SU-DHL-6 (cell line): ENCODE measurements at regions not wholly inside any gene's neighbourhood (a gene's known extent, or its start where the extent isn't known, plus 50 kb on each side); places are given as distances from the start of the nearest gene placed in this dataset.

Experiments
- H2AFZ ChIP-seq: fragments of 200-600 bp; sonication (generic); 2 replicates; pipeline ENCODE4 v1.6.1; 2014; ENCODE audit warnings: low read depth, mild to moderate bottlenecking, moderate library complexity, mixed read lengths, antibody characterized with exemption, low read length; ENCODE audit not compliant: severe bottlenecking
- H3F3A ChIP-seq: fragments of 200-600 bp; shearing (Covaris generic); 2 replicates; pipeline ENCODE4 v1.6.0; 2016; ENCODE audit warnings: antibody characterized with exemption, mild to moderate bottlenecking; ENCODE audit not compliant: insufficient read depth
- H3K27ac ChIP-seq: fragments of 200-600 bp; sonication (generic); 2 replicates; pipeline ENCODE4 v1.5.1; 2016; ENCODE audit warnings: low read depth, mild to moderate bottlenecking, low read length, moderate library complexity, mixed read lengths
- H3K27me3 ChIP-seq: fragments of 200-600 bp; sonication (generic), shearing (Covaris generic); 2 replicates; pipeline ENCODE4 v1.6.0; 2014; ENCODE audit warnings: mild to moderate bottlenecking, low read length
- H3K36me3 ChIP-seq: fragments of 200-600 bp; sonication (generic); 2 replicates; pipeline ENCODE4 v1.6.1; 2014; ENCODE audit warnings: mild to moderate bottlenecking, low read length, mixed read lengths
- H3K4me2 ChIP-seq: fragments of 300-600, 200-600 bp; shearing (Covaris generic), sonication (generic); 2 replicates; pipeline ENCODE4 v1.6.0; 2014; ENCODE audit warnings: low read length, low read depth, mild to moderate bottlenecking; ENCODE audit not compliant: poor library complexity, severe bottlenecking
- H3K4me3 ChIP-seq: fragments of 200-600 bp; sonication (generic); 2 replicates; pipeline ENCODE4 v1.5.1; 2014; ENCODE audit warnings: antibody characterized with exemption, low read length, mild to moderate bottlenecking, mixed read lengths; ENCODE audit not compliant: insufficient read depth, poor library complexity, severe bottlenecking
- H3K79me2 ChIP-seq: fragments of 200-600 bp; sonication (generic); 2 replicates; pipeline ENCODE4 v1.6.1; 2014; ENCODE audit warnings: mild to moderate bottlenecking, low read length, moderate library complexity; ENCODE audit not compliant: insufficient read depth
- H3K9ac ChIP-seq: fragments of 200-600 bp; sonication (generic); 2 replicates; pipeline ENCODE4 v1.7.0; 2014; ENCODE audit warnings: mild to moderate bottlenecking, low read length
- H3K9me2 ChIP-seq: fragments of 200-600 bp; sonication (generic); replicated peaks from 2 replicates; pipeline ENCODE4 v1.6.1; 2014; ENCODE audit warnings: low read length; ENCODE audit not compliant: insufficient read depth
- H3K9me3 ChIP-seq: fragments of 200-600 bp; sonication (generic); 2 replicates; pipeline ENCODE4 v1.6.1; 2014; ENCODE audit warnings: low read length, mixed read lengths; ENCODE audit not compliant: insufficient read depth
- H4K20me1 ChIP-seq: fragments of 200-600 bp; sonication (generic); 2 replicates; pipeline ENCODE4 v1.6.1; 2014; ENCODE audit warnings: low read depth, mild to moderate bottlenecking, antibody characterized with exemption, low read length, moderate library complexity, mixed read lengths
- EZH2phosphoT487 ChIP-seq: fragments of 200-600 bp; sonication (generic), shearing (Covaris generic); conservative IDR thresholded peaks from 2 replicates; pipeline ENCODE4 v1.6.1; 2018; ENCODE audit warnings: mild to moderate bottlenecking, antibody characterized with exemption, low read length, moderate library complexity, mixed read lengths
- TF ChIP-seq, protein P1 (sequence below): fragments of 200-600 bp; sonication (generic); IDR thresholded peaks from one replicate; pipeline ENCODE4 v1.5.1; 2017; ENCODE audit warnings: antibody characterized with exemption, mild to moderate bottlenecking, low read length, moderate library complexity; ENCODE audit not compliant: insufficient read depth, poor library complexity, severe bottlenecking

DNA sequence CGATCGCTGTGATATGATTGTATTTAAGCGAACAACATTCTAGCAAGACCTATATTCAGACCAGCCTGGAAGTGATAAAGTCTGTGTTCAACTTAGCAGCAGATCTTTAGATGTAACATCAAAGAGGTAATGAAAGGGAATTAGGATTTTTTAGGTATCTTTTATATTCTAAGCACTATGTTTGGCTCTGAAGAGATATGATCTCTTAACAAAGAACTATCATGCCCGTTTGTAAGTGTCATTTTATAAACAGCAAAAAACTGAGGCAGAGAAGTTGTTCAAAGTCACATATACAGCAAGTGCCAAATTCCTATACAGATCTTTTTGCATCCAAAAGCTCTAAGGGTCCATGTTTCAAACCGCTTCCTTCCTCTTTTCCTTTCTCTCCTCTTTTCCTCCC is 53.0 kb upstream of the TIAM1 start:
- no peak overlapping the region for H3K4me3 ChIP-seq
- TF ChIP-seq, protein P1, sequence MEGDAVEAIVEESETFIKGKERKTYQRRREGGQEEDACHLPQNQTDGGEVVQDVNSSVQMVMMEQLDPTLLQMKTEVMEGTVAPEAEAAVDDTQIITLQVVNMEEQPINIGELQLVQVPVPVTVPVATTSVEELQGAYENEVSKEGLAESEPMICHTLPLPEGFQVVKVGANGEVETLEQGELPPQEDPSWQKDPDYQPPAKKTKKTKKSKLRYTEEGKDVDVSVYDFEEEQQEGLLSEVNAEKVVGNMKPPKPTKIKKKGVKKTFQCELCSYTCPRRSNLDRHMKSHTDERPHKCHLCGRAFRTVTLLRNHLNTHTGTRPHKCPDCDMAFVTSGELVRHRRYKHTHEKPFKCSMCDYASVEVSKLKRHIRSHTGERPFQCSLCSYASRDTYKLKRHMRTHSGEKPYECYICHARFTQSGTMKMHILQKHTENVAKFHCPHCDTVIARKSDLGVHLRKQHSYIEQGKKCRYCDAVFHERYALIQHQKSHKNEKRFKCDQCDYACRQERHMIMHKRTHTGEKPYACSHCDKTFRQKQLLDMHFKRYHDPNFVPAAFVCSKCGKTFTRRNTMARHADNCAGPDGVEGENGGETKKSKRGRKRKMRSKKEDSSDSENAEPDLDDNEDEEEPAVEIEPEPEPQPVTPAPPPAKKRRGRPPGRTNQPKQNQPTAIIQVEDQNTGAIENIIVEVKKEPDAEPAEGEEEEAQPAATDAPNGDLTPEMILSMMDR = no peak
- TF ChIP-seq EZH2phosphoT487 = no peak
- H3K9me2 ChIP-seq = no peaks in the 10 kb centered on the region
- H3K79me2 ChIP-seq = peaks cover 8% of the 10 kb centered on the region; the same call in 1 of the 2 replicates
- no peaks in the 10 kb centered on the region for H3F3A ChIP-seq
- no peaks in the 10 kb centered on the region for H3K27me3 ChIP-seq
- H3K9me3 ChIP-seq = no peaks in the 10 kb centered on the region
- H3K9ac ChIP-seq = no peak overlapping the region
- no peaks in the 10 kb centered on the region for H4K20me1 ChIP-seq
- no peak overlapping the region for H3K4me2 ChIP-seq
- H3K36me3 ChIP-seq = no peaks in the 10 kb centered on the region
- H2AFZ ChIP-seq = no peak overlapping the region
- no peak overlapping the region for H3K27ac ChIP-seq

DNA sequence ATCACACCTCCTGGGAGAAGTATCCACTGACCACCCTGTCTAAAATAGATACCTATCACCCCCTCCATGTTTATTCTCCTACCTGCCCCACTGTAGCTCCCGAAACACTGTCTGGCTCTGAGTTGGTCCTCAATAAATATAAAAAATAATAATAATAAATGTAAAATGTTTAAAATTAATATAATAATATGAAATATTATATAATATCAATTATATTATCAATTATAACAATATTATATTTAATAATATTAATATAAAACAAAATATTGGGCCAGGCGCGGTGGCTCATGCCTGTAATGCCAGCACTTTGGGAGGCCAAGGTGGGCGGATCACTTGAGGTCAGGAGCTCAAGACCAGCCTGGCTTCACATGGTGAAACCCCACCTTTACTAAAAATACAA is 52.3 kb upstream of the TIAM1 start:
- no peaks in the 10 kb centered on the region for H3K9me3 ChIP-seq
- H3K4me2 ChIP-seq = no peak overlapping the region
- no peak overlapping the region for H3K9ac ChIP-seq
- no peak for TF ChIP-seq EZH2phosphoT487
- TF ChIP-seq, protein P1 = no peak
- H3K9me2 ChIP-seq = no peaks in the 10 kb centered on the region
- no peaks in the 10 kb centered on the region for H3K36me3 ChIP-seq
- no peaks in the 10 kb centered on the region for H4K20me1 ChIP-seq
- H3K27me3 ChIP-seq = no peaks in the 10 kb centered on the region
- no peak overlapping the region for H3K4me3 ChIP-seq
- H2AFZ ChIP-seq = no peak overlapping the region
- H3K27ac ChIP-seq = no peak overlapping the region
- peaks cover 8% of the 10 kb centered on the region; the same call in 1 of the 2 replicates for H3K79me2 ChIP-seq
- no peaks in the 10 kb centered on the region for H3F3A ChIP-seq

DNA sequence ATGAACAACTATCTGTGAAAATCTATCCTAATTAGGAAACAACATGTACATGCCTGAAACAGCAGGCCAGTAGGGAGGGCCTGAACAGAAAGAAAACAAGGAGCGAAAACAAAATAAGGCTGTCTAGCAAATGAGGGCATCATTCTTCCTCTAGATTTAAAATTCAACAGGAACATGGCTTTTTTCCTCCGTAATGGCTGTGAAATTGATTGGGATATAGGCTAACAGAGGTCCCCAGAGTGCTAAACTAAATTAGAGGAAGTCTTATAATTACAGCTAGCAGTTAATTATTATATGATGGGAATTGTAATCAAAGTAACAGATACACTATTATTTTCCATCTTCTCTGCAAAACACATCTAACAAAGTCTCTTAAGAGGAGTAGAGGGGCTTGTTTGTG is 51.7 kb upstream of the TIAM1 start:
- H3K27me3 ChIP-seq = no peaks in the 10 kb centered on the region
- no peaks in the 10 kb centered on the region for H4K20me1 ChIP-seq
- H3K79me2 ChIP-seq = peaks cover 8% of the 10 kb centered on the region; the same call in 1 of the 2 replicates
- H3K36me3 ChIP-seq = no peaks in the 10 kb centered on the region
- H3K9ac ChIP-seq = no peak overlapping the region
- H3F3A ChIP-seq = no peaks in the 10 kb centered on the region
- H3K4me3 ChIP-seq = no peak overlapping the region
- H3K4me2 ChIP-seq = no peak overlapping the region
- H3K27ac ChIP-seq = no peak overlapping the region
- TF ChIP-seq EZH2phosphoT487 = no peak
- TF ChIP-seq, protein P1 = no peak
- H3K9me3 ChIP-seq = no peaks in the 10 kb centered on the region
- H3K9me2 ChIP-seq = no peaks in the 10 kb centered on the region
- no peak overlapping the region for H2AFZ ChIP-seq

DNA sequence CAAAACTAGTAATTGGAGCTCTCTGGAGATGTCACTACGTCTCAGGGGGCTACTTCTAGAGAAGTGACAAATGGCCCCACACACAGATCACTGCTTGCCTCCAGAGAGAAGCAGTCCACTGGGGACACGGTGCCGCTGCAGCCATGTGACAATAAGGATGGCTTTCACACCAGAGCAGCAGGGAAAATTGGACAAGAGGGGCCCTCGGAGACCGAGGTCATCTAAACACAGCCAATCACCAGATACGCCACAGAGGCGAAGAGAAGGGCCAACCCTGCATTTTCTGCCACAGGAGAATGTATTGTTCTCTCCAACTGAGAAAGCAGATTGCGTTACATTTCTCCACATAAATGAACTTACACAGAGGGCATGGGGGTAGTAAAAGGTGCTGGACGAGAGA is 51.2 kb upstream of the TIAM1 start:
- no peaks in the 10 kb centered on the region for H3F3A ChIP-seq
- H3K4me2 ChIP-seq = no peak overlapping the region
- H3K9me3 ChIP-seq = no peaks in the 10 kb centered on the region
- no peak overlapping the region for H3K4me3 ChIP-seq
- H3K36me3 ChIP-seq = no peaks in the 10 kb centered on the region
- H2AFZ ChIP-seq = no peak overlapping the region
- H3K79me2 ChIP-seq = peaks cover 8% of the 10 kb centered on the region; the same call in 1 of the 2 replicates
- no peak overlapping the region for H3K27ac ChIP-seq
- H4K20me1 ChIP-seq = no peaks in the 10 kb centered on the region
- no peak overlapping the region for H3K9ac ChIP-seq
- H3K9me2 ChIP-seq = no peaks in the 10 kb centered on the region
- no peak for TF ChIP-seq EZH2phosphoT487
- TF ChIP-seq, protein P1 = no peak
- no peaks in the 10 kb centered on the region for H3K27me3 ChIP-seq
